ENCODE measurements at regions not wholly inside any gene's neighbourhood (a gene's known extent, or its start where the extent isn't known, plus 50 kb on each side); places are given as distances from the start of the nearest gene placed in this dataset.

DNA sequence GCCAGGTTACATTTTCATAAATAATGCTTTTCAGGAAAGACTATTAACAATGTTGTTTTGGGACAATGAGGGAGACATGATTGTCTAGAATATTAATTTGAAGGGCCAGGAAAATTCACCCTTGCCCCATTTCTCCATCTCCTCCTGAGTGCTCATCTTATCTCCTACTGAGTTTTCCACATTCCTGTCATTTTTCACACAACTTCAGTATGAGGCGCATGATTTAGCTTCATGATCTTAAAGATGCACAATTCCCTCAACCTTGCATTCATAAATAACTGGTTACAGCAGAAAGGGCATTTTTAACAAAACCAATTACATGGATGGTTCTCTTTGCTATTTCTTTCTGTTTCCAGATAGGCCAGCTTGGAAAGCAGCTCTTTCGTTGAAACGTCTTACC is 1699.2 kb upstream of the IGFBP7 start:
- TF ChIP-seq, protein P1, sequence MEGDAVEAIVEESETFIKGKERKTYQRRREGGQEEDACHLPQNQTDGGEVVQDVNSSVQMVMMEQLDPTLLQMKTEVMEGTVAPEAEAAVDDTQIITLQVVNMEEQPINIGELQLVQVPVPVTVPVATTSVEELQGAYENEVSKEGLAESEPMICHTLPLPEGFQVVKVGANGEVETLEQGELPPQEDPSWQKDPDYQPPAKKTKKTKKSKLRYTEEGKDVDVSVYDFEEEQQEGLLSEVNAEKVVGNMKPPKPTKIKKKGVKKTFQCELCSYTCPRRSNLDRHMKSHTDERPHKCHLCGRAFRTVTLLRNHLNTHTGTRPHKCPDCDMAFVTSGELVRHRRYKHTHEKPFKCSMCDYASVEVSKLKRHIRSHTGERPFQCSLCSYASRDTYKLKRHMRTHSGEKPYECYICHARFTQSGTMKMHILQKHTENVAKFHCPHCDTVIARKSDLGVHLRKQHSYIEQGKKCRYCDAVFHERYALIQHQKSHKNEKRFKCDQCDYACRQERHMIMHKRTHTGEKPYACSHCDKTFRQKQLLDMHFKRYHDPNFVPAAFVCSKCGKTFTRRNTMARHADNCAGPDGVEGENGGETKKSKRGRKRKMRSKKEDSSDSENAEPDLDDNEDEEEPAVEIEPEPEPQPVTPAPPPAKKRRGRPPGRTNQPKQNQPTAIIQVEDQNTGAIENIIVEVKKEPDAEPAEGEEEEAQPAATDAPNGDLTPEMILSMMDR (conservative IDR thresholded peaks at IDR 0.05; ENCODE audit: low read length) = no peak
- no peak for TF ChIP-seq EZH2phosphoT487 (IDR thresholded peaks at IDR 0.05; ENCODE audit: borderline replicate concordance, low read depth, low read length)
